Liver (tissue), 8 donors: ENCODE measurements at regions not wholly inside any gene's neighbourhood (a gene's known extent, or its start where the extent isn't known, plus 50 kb on each side); places are given as distances from the start of the nearest gene placed in this dataset.
"Not testable (repeated sequence)": the region's sequence is repeated elsewhere in the genome, so short reads cannot be mapped to it uniquely, and the experiment has no call there.

Experiments used
- DNase-seq: peaks from one replicate; pipeline ENCODE4 v3.0.0-alpha.2; 2017; ENCODE audit warnings: low spot score
- H3K27ac ChIP-seq, 2 donors: one replicate each; pipeline ENCODE4 v1.7.0; 2013; ENCODE audit warnings: inconsistent platforms in 2 of 2, low read length in 2 of 2, control low read depth in 1 of 2, low read depth in 1 of 2, mild to moderate bottlenecking in 1 of 2
- H3K27me3 ChIP-seq, 4 donors: one replicate each; pipeline versions ENCODE4 v1.6.1 to v1.7.0; 2013; ENCODE audit warnings: low read length in 3 of 4, inconsistent platforms in 1 of 4, mild to moderate bottlenecking in 1 of 4, moderate library complexity in 1 of 4; ENCODE audit not compliant: control insufficient read depth in 4 of 4, insufficient read depth in 4 of 4
- H3K36me3 ChIP-seq, 4 donors: one replicate each; pipeline versions ENCODE4 v1.6.1 to v1.7.0; 2013; ENCODE audit warnings: low read length in 3 of 4, mild to moderate bottlenecking in 3 of 4, low read depth in 1 of 4, moderate library complexity in 1 of 4; ENCODE audit not compliant: control insufficient read depth in 4 of 4, insufficient read depth in 3 of 4
- H3K4me1 ChIP-seq, 4 donors: one replicate each; pipeline versions ENCODE4 v1.6.1 to v1.7.0; 2013; ENCODE audit warnings: low read length in 3 of 4, mild to moderate bottlenecking in 3 of 4, moderate library complexity in 1 of 4; ENCODE audit not compliant: control insufficient read depth in 4 of 4, insufficient read depth in 4 of 4
- H3K4me3 ChIP-seq, 3 donors: one replicate each; pipeline versions ENCODE4 v1.6.1 to v1.7.0; 2013; ENCODE audit warnings: low read length in 3 of 3, control low read depth in 1 of 3, low read depth in 1 of 3, mild to moderate bottlenecking in 1 of 3
- H3K9ac ChIP-seq, 2 donors: one replicate each; pipeline ENCODE4 v1.7.0; 2013; ENCODE audit warnings: low read length in 2 of 2, mild to moderate bottlenecking in 2 of 2, moderate library complexity in 2 of 2, control low read depth in 1 of 2, low read depth in 1 of 2
- H3K9me3 ChIP-seq, 4 donors: one replicate each; pipeline versions ENCODE4 v1.6.1 to v1.7.0; 2013; ENCODE audit warnings: low read length in 3 of 4; ENCODE audit not compliant: control insufficient read depth in 4 of 4
- EGR1 ChIP-seq, 2 donors: IDR thresholded peaks; 2 replicates each; pipeline ENCODE4 v1.6.1; 2016 to 2018; ENCODE audit warnings: antibody characterized with exemption in 2 of 2, low read depth in 2 of 2
- FOXA1 ChIP-seq: IDR thresholded peaks from 2 replicates; pipeline ENCODE4 v1.6.1; 2016; ENCODE audit warnings: antibody characterized with exemption
- FOXA2 ChIP-seq: IDR thresholded peaks from 2 replicates; pipeline ENCODE4 v1.6.1; 2016; ENCODE audit warnings: antibody characterized with exemption
- GABPA ChIP-seq, 2 donors: IDR thresholded peaks in 1 of 2; conservative IDR thresholded peaks in 1 of 2; 2 replicates each; pipeline ENCODE4 v1.6.1; 2016; ENCODE audit warnings: antibody characterized with exemption in 2 of 2, mild to moderate bottlenecking in 1 of 2, moderate library complexity in 1 of 2
- HNF4A ChIP-seq, 2 donors: conservative IDR thresholded peaks; 2 replicates each; pipeline ENCODE4 v1.6.1; 2016; ENCODE audit warnings: antibody characterized with exemption in 2 of 2, mild to moderate bottlenecking in 2 of 2
- HNF4G ChIP-seq: IDR thresholded peaks from 2 replicates; pipeline ENCODE4 v1.6.1; 2016; ENCODE audit warnings: antibody characterized with exemption
- JUND ChIP-seq, 2 donors: IDR thresholded peaks; 2 replicates each; pipeline ENCODE4 v1.6.1; 2016; ENCODE audit warnings: antibody characterized with exemption in 2 of 2
- NR2F2 ChIP-seq: IDR thresholded peaks from 2 replicates; pipeline ENCODE4 v1.6.1; 2016; ENCODE audit warnings: antibody characterized with exemption
- RAD21 ChIP-seq, 2 donors: IDR thresholded peaks; 2 replicates each; pipeline ENCODE4 v1.6.1; 2016; ENCODE audit warnings: antibody characterized with exemption in 2 of 2, mild to moderate bottlenecking in 2 of 2
- RXRA ChIP-seq, 2 donors: IDR thresholded peaks; 2 replicates each; pipeline ENCODE4 v1.6.1; 2017 to 2018; ENCODE audit warnings: antibody characterized with exemption in 2 of 2, mild to moderate bottlenecking in 1 of 2
- SP1 ChIP-seq: IDR thresholded peaks from 2 replicates; pipeline ENCODE4 v1.6.1; 2018; ENCODE audit warnings: antibody characterized with exemption, mild to moderate bottlenecking
- TAF1 ChIP-seq: conservative IDR thresholded peaks from 2 replicates; pipeline ENCODE4 v1.6.1; 2016; ENCODE audit warnings: antibody characterized with exemption, mild to moderate bottlenecking
- YY1 ChIP-seq: IDR thresholded peaks from 2 replicates; pipeline ENCODE4 v1.6.1; 2016; ENCODE audit warnings: antibody characterized with exemption, mild to moderate bottlenecking
- WGBS: extraction: QIAGEN DNeasy Blood & Tissue Kit; methylation state at CpG from one replicate; pipeline ENCODE4 v1.1.7; 2013; 5-methylcytosine and 5-hydroxymethylcytosine counted together
- TF ChIP-seq, protein P1 (sequence below): fragments of 150-350 bp; IDR thresholded peaks from 2 replicates; pipeline ENCODE4 v1.5.1; 2017; ENCODE audit warnings: improper control_type of control experiment, low read depth, low read length; ENCODE audit not compliant: missing input control
- TF ChIP-seq, protein P2 (sequence below): IDR thresholded peaks from 2 replicates; pipeline ENCODE4 v1.6.1; 2016; ENCODE audit warnings: antibody characterized with exemption, mild to moderate bottlenecking
- TF ChIP-seq, protein P3 (sequence below): IDR thresholded peaks from 2 replicates; pipeline ENCODE4 v1.6.1; 2016; ENCODE audit warnings: antibody characterized with exemption
- TF ChIP-seq, protein P4 (sequence below): IDR thresholded peaks from 2 replicates; pipeline ENCODE4 v1.6.1; 2016; ENCODE audit warnings: antibody characterized with exemption
- TF ChIP-seq, protein P5 (sequence below): IDR thresholded peaks from 2 replicates; pipeline ENCODE4 v1.6.1; 2016; ENCODE audit warnings: antibody characterized with exemption
- donor health status: healthy.
- donor health status: healthy.
- donor health status: healthy.
- donor health status: healthy.
- donor health status: healthy.

GRCh38 chr6:66094615-66095014 is 387.6 kb upstream of the EYS start:
- Histone ChIP-seq H3K36me3 (no peaks in the 10 kb centered on the region), H3K4me1 (no peaks in the 10 kb centered on the region), H3K9me3 (no peaks in the 10 kb centered on the region), H3K27me3 (no peaks in the 10 kb centered on the region), H3K27ac (no peak overlapping the region), H3K4me3 (no peak overlapping the region), H3K9ac (no peak overlapping the region)
- TF ChIP-seq, protein P1, sequence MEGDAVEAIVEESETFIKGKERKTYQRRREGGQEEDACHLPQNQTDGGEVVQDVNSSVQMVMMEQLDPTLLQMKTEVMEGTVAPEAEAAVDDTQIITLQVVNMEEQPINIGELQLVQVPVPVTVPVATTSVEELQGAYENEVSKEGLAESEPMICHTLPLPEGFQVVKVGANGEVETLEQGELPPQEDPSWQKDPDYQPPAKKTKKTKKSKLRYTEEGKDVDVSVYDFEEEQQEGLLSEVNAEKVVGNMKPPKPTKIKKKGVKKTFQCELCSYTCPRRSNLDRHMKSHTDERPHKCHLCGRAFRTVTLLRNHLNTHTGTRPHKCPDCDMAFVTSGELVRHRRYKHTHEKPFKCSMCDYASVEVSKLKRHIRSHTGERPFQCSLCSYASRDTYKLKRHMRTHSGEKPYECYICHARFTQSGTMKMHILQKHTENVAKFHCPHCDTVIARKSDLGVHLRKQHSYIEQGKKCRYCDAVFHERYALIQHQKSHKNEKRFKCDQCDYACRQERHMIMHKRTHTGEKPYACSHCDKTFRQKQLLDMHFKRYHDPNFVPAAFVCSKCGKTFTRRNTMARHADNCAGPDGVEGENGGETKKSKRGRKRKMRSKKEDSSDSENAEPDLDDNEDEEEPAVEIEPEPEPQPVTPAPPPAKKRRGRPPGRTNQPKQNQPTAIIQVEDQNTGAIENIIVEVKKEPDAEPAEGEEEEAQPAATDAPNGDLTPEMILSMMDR, result no peak
- no peak for TF ChIP-seq GABPA (IDR thresholded peaks at IDR 0.05 in 1 of 2, conservative IDR thresholded peaks at IDR 0.05 in 1 of 2)
- WGBS, result 95% methylated on average over 27 of the region's 27 CpGs
- no peak for DNase-seq

- not testable (repeated sequence) for H3K4me3 ChIP-seq, H3K4me1 ChIP-seq, H3K27ac ChIP-seq, H3K9ac ChIP-seq, H3K9me3 ChIP-seq, H3K27me3 ChIP-seq, DNase-seq, H3K36me3 ChIP-seq
- 56% methylated on average over 1 of the region's 1 CpG for WGBS
These were observed 385.3 kb upstream of the EYS start for GRCh38 chr6:66092306-66092705.

GRCh38 chr6:66086532-66086931 is 379.5 kb upstream of the EYS start:
- H3K4me3 ChIP-seq, result no peak overlapping the region
- DNase-seq, result no peak
- H3K27me3 ChIP-seq, result peaks cover 0 to 2% (median 0%) of the 10 kb centered on the region in 4 donors
- no peaks in the 10 kb centered on the region for H3K4me1 ChIP-seq
- no peak overlapping the region for H3K27ac ChIP-seq
- TF ChIP-seq FOXA2, result no peak
- TF ChIP-seq, protein P1, result no peak
- TF ChIP-seq, protein P2, sequence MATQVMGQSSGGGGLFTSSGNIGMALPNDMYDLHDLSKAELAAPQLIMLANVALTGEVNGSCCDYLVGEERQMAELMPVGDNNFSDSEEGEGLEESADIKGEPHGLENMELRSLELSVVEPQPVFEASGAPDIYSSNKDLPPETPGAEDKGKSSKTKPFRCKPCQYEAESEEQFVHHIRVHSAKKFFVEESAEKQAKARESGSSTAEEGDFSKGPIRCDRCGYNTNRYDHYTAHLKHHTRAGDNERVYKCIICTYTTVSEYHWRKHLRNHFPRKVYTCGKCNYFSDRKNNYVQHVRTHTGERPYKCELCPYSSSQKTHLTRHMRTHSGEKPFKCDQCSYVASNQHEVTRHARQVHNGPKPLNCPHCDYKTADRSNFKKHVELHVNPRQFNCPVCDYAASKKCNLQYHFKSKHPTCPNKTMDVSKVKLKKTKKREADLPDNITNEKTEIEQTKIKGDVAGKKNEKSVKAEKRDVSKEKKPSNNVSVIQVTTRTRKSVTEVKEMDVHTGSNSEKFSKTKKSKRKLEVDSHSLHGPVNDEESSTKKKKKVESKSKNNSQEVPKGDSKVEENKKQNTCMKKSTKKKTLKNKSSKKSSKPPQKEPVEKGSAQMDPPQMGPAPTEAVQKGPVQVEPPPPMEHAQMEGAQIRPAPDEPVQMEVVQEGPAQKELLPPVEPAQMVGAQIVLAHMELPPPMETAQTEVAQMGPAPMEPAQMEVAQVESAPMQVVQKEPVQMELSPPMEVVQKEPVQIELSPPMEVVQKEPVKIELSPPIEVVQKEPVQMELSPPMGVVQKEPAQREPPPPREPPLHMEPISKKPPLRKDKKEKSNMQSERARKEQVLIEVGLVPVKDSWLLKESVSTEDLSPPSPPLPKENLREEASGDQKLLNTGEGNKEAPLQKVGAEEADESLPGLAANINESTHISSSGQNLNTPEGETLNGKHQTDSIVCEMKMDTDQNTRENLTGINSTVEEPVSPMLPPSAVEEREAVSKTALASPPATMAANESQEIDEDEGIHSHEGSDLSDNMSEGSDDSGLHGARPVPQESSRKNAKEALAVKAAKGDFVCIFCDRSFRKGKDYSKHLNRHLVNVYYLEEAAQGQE, result no peak
- no peak for TF ChIP-seq RAD21 (IDR thresholded peaks at IDR 0.05)
- no peak for TF ChIP-seq HNF4A (conservative IDR thresholded peaks at IDR 0.05)
- TF ChIP-seq, protein P3, sequence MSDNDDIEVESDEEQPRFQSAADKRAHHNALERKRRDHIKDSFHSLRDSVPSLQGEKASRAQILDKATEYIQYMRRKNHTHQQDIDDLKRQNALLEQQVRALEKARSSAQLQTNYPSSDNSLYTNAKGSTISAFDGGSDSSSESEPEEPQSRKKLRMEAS, result no peak
- no peak for TF ChIP-seq EGR1 (IDR thresholded peaks at IDR 0.05; ENCODE audit: low read depth in 2 of 2)
- no peak for TF ChIP-seq JUND (IDR thresholded peaks at IDR 0.05)
- no peak for TF ChIP-seq SP1
- no peak for TF ChIP-seq HNF4G
- TF ChIP-seq, protein P4, sequence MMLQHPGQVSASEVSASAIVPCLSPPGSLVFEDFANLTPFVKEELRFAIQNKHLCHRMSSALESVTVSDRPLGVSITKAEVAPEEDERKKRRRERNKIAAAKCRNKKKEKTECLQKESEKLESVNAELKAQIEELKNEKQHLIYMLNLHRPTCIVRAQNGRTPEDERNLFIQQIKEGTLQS, result no peak
- no peak for TF ChIP-seq FOXA1
- TF ChIP-seq, protein P5, sequence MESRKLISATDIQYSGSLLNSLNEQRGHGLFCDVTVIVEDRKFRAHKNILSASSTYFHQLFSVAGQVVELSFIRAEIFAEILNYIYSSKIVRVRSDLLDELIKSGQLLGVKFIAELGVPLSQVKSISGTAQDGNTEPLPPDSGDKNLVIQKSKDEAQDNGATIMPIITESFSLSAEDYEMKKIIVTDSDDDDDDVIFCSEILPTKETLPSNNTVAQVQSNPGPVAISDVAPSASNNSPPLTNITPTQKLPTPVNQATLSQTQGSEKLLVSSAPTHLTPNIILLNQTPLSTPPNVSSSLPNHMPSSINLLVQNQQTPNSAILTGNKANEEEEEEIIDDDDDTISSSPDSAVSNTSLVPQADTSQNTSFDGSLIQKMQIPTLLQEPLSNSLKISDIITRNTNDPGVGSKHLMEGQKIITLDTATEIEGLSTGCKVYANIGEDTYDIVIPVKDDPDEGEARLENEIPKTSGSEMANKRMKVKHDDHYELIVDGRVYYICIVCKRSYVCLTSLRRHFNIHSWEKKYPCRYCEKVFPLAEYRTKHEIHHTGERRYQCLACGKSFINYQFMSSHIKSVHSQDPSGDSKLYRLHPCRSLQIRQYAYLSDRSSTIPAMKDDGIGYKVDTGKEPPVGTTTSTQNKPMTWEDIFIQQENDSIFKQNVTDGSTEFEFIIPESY, result no peak
- TF ChIP-seq YY1, result no peak
- TF ChIP-seq NR2F2, result no peak
- TF ChIP-seq RXRA (IDR thresholded peaks at IDR 0.05), result no peak
- no peak for TF ChIP-seq GABPA (IDR thresholded peaks at IDR 0.05 in 1 of 2, conservative IDR thresholded peaks at IDR 0.05 in 1 of 2)
- TF ChIP-seq TAF1, result no peak
- H3K9me3 ChIP-seq, result peaks cover 0 to 7% (median 2%) of the 10 kb centered on the region in 4 donors
- H3K9ac ChIP-seq, result no peak overlapping the region
- H3K36me3 ChIP-seq, result no peaks in the 10 kb centered on the region
